ENCODE measurements at regions not wholly inside any gene's neighbourhood (a gene's known extent, or its start where the extent isn't known, plus 50 kb on each side); places are given as distances from the start of the nearest gene placed in this dataset.

DNA sequence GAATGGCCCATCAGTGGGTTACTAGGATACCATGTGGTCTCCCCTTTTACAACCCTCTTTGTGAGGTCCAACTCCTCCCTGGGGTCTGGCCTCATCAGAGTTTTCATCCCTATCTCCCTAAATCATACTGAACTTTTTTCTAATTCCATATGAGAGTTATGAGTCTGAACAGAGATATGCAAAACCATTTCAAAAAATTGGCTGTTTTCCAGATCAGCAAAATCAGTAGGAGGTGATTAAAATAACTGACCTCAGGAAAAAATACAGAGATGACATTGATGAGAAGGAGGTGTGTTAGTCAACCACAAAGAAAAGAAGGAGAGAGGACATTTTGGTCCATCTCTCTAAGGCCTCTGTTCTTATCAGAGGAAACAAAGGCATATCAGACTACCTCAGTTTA is 200.8 kb upstream of the CFAP20DC start:
- Mint-ChIP-seq H3K4me1 (peaks cover 7 to 13% of the 10 kb centered on the region in 2 donors), H3K36me3 (peaks cover 2 to 3% of the 10 kb centered on the region in 2 donors), H3K9me3 (peaks cover 8 to 15% of the 10 kb centered on the region in 2 donors), H3K27me3 (no peaks in the 10 kb centered on the region), H3K27ac (no peak overlapping the region), H3K4me3 (no peak overlapping the region)
- ATAC-seq (replicated peaks): no peak
- DNase-seq: no peak

DNA sequence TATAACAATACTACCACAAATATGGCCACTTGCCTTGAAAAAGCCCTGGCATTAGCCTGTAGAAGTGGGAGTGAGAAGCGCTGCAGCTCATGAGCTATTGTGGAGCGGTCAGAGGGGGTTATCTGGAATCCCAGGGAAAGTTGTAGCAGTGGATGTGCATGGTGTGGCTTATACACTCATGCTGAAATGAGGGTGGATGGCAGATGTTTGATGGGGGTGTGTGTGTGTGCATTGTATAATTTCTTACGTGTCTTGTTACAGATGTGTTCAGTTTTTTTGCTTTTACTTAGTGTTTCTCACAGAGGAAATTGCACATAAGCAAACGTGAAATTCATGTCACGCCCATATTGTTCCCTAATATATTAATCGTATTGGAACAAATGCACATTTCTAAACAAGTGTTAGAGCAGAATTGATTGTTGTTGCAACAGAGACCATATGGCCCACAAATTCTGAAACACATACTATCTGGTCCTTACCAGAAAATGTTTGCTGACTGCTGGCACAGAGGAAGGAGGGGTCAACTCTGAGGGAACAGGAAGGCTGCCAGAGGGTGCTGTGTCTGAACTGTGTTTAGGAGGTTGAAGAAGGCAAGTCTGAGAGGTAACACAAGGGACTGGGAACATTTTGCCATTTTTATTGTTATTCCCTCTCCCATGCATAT is 200.0 kb upstream of the CFAP20DC start:
- H3K9me3 Mint-ChIP-seq: peaks cover 8 to 15% of the 10 kb centered on the region in 2 donors

DNA sequence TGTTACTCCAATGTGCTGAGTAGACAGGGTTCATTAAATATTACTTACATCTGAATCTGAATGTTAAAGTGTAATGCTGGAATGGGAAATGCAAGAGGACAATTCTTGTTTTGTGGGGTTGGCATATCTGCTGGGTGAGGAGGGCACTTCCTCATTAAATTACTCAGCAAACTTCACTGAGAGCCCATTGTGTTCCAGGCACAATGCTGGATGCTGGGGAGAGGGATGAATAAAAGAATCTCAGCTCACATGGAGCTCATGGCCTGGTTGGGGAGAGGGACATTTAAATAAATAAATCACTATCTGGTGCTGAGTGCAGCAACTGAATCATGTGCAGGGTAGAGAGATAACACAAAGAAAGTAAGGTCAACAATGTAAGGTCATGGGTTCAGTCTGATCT is 199.2 kb upstream of the CFAP20DC start:
- Mint-ChIP-seq H3K27me3 (no peaks in the 10 kb centered on the region), H3K9me3 (peaks cover 8 to 15% of the 10 kb centered on the region in 2 donors), H3K27ac (no peak overlapping the region), H3K4me1 (peaks cover 7 to 13% of the 10 kb centered on the region in 2 donors), H3K4me3 (no peak overlapping the region), H3K36me3 (peaks cover 2 to 3% of the 10 kb centered on the region in 2 donors)
- DNase-seq (no peak), ATAC-seq (replicated peaks) (no peak)

More for the DNA sequence above, 200.0 kb upstream of the CFAP20DC start:
- H3K27ac Mint-ChIP-seq: no peak overlapping the region
- H3K27me3 Mint-ChIP-seq: no peaks in the 10 kb centered on the region
- peaks cover 2 to 3% of the 10 kb centered on the region in 2 donors for H3K36me3 Mint-ChIP-seq
- H3K4me3 Mint-ChIP-seq: no peak overlapping the region
- ATAC-seq (replicated peaks) (no peak), DNase-seq (no peak)
- H3K4me1 Mint-ChIP-seq: peaks cover 7 to 13% of the 10 kb centered on the region in 2 donors

DNA sequence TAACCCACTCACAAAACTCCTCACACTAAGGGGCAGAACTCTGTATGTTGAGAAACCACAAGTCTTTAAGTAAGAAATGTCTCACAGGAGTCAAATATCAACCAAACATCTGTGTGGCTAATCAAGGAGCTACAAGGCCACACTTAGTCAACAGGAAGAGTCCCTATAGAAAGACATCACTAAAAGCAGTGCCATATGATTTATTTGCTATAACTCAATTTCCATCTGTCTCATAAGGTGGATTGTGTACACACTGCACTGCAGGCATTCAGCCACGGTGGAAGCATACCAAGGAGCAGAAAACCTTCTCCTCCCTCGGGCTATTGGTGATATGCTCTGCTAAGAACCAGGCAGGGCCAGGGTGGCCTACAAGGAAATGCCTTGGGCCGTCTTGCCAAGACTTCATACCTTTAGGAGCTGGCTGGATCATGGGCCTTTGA is 197.6 kb upstream of the CFAP20DC start:
- H3K9me3 Mint-ChIP-seq: peaks cover 12 to 20% of the 10 kb centered on the region in 2 donors
- ATAC-seq (replicated peaks) (peak; percentile 66 to 70), DNase-seq (no peak)
- H3K27me3 Mint-ChIP-seq: no peaks in the 10 kb centered on the region
- no peak overlapping the region for H3K4me3 Mint-ChIP-seq
- H3K4me1 Mint-ChIP-seq: peaks cover 7 to 13% of the 10 kb centered on the region in 2 donors
- peaks cover 3 to 6% of the 10 kb centered on the region in 2 donors for H3K36me3 Mint-ChIP-seq
- H3K27ac Mint-ChIP-seq: peak overlapping the region; percentile 14

DNA sequence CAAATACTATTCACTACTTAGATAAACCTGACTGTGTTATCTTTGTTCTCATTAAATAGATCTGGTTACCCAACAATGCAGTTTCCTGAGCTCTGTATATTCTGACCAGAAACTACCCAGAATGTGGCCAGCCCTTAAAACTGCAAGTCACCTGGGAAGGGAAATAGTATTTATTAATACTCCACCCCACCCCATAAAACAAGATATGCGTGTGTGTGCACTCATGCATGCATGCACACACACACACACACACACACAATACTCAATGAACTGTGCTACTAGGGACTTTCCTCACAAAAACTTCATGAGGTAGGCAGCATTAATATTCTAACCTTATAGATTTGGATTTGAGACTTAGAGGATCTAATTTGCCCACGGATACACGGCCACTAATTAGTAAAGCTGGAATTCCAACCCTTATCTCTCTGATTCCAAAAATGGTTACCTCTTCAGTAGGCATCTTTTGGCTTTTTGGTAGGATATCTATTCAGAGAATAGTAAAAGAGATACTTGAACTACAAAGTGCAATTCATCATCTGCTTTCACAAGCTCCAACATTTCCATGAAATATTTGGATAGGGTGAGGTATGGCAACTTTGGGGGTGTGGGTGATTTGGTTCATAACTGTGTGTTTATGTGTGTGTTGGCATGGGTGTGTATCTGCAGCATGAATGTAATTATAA is 197.0 kb upstream of the CFAP20DC start:
- ATAC-seq (replicated peaks) (peak; percentile 78 to 79), DNase-seq (no peak)
- peak overlapping the region; percentile 14 for H3K27ac Mint-ChIP-seq
- H3K4me1 Mint-ChIP-seq: peaks cover 7 to 13% of the 10 kb centered on the region in 2 donors
- H3K36me3 Mint-ChIP-seq: peaks cover 3 to 6% of the 10 kb centered on the region in 2 donors
- H3K27me3 Mint-ChIP-seq: no peaks in the 10 kb centered on the region
- H3K9me3 Mint-ChIP-seq: peaks cover 12 to 17% of the 10 kb centered on the region in 2 donors
- H3K4me3 Mint-ChIP-seq: no peak overlapping the region

GRCh38 chr3:59245859-59246501 is 196.2 kb upstream of the CFAP20DC start:
- peaks cover 12 to 17% of the 10 kb centered on the region in 2 donors for H3K9me3 Mint-ChIP-seq
- no peak overlapping the region for H3K27ac Mint-ChIP-seq
- ATAC-seq (replicated peaks) (no peak), DNase-seq (no peak)
- H3K4me3 Mint-ChIP-seq: no peak overlapping the region
- no peaks in the 10 kb centered on the region for H3K27me3 Mint-ChIP-seq
- H3K36me3 Mint-ChIP-seq: peaks cover 3 to 6% of the 10 kb centered on the region in 2 donors
- peaks cover 7 to 13% of the 10 kb centered on the region in 2 donors for H3K4me1 Mint-ChIP-seq

DNA sequence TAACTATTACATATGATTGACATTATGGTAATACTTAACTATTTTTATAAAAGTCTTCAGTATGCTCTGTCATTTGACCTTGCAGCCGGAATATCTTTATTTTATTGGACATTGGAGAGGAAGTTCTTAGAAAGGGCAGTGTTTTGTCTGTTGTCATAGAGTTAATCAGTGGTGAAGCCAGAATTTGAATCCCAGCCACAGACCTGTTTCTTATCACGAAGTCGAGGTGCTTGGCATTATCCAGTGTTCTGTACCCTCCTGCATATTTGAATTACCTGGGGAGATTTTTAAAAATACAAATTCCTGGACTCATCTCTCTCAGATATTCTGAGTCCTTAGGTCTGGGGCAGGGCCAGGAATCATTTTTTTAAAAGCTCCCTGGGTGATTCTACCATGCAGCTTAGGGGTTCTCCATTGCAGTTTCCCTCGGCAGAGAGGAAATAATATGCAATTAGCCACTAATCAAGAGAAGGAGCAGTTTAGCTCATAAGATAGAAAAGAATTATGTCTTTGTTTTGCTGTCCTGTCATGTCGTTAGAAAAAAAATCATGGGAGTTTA is 195.6 kb upstream of the CFAP20DC start:
- Mint-ChIP-seq H3K4me1 (peaks cover 7 to 13% of the 10 kb centered on the region in 2 donors), H3K9me3 (peaks cover 12 to 17% of the 10 kb centered on the region in 2 donors), H3K27ac (no peak overlapping the region), H3K36me3 (peaks cover 3 to 6% of the 10 kb centered on the region in 2 donors), H3K27me3 (no peaks in the 10 kb centered on the region), H3K4me3 (no peak overlapping the region)
- no peak for DNase-seq
- no peak for ATAC-seq (replicated peaks)

GRCh38 chr3:59244343-59244742 is 194.5 kb upstream of the CFAP20DC start:
- Mint-ChIP-seq H3K36me3 (peaks cover 3 to 6% of the 10 kb centered on the region in 2 donors), H3K4me3 (no peak overlapping the region), H3K9me3 (peaks cover 10 to 11% of the 10 kb centered on the region in 2 donors), H3K27ac (no peak overlapping the region), H3K4me1 (peaks cover 7 to 13% of the 10 kb centered on the region in 2 donors), H3K27me3 (no peaks in the 10 kb centered on the region)
- DNase-seq (no peak), ATAC-seq (replicated peaks) (no peak)

DNA sequence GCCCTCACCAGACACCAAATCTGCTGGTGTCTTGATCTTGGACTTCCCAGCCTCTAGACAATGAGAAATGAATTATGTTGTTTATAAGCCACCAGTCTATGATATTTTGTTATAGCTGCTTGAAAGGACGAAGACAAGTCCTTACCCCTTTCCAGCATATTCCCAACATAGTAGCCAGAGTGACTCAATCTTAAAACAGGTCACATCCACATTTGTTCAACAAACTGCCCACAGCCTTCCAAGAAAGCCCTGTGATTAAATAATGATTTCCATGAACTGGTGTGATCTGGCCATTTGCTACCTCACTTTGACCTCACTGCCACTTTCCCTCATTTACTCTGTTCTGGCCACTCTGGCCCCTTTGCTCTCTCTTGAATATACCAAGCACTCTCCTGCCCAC is 193.7 kb upstream of the CFAP20DC start:
- peaks cover 7 to 13% of the 10 kb centered on the region in 2 donors for H3K4me1 Mint-ChIP-seq
- H3K27ac Mint-ChIP-seq: no peak overlapping the region

DNA sequence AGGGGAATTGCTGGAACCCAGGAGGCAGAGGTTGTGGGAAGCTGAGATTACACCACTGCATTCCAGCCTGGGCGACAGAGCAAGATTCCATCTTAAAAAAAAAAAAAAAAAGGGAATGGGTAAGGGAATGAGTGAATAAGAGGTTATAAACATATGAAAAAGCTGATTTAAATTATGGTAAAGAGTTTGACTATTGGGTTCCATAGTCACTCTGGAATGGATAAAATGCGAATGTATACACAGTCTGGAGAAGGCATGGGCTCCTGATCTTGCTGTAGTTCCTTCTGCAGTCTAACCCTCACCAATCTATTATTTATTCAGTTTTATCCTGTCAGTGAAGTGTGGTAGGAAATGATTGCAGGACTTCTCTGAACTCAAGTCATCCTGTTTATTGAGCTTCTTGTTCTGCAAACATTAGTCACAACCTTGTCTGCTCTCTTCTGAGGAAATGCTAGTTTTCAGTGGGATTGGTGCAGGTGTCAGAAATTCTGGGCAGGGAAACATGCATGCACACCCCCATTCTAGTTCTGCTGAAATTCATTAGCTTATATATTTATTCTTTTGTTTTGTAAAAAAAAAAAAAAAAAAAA is 190.9 kb upstream of the CFAP20DC start:
- Mint-ChIP-seq H3K27me3 (no peaks in the 10 kb centered on the region), H3K27ac (no peak overlapping the region), H3K36me3 (peaks cover 0 to 4% of the 10 kb centered on the region in 2 donors), H3K4me3 (no peak overlapping the region), H3K4me1 (no peaks in the 10 kb centered on the region), H3K9me3 (peaks cover 4 to 5% of the 10 kb centered on the region in 2 donors)
- DNase-seq (no peak), ATAC-seq (replicated peaks) (no peak)

More for the DNA sequence above, 193.7 kb upstream of the CFAP20DC start:
- Mint-ChIP-seq H3K36me3 (peaks cover 0 to 4% of the 10 kb centered on the region in 2 donors), H3K27me3 (no peaks in the 10 kb centered on the region), H3K9me3 (peaks cover 4 to 5% of the 10 kb centered on the region in 2 donors), H3K4me3 (no peak overlapping the region)
- DNase-seq (no peak), ATAC-seq (replicated peaks) (no peak)

DNA sequence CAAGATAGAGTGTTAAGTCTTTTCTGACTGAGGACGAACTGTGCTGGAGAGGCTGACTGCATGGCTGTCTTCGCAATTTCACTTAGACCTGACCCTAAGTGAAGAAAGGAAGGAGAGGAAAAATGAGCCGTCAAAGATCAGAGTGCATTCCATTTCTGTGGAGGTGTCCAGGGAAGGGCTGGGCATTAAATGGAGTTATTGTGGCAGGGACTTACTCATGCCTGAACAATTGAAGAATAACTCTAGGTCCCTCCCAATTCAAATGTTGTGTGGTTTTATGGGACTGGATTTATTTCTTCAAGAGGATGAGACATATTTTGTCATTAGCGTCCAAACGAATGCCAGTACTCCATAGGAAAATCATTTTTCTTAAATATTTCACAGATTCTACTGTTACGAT is 187.3 kb upstream of the CFAP20DC start:
- no peaks in the 10 kb centered on the region for H3K36me3 Mint-ChIP-seq
- ATAC-seq (replicated peaks): no peak
- H3K4me1 Mint-ChIP-seq: no peaks in the 10 kb centered on the region
- peaks cover 0 to 4% of the 10 kb centered on the region in 2 donors for H3K9me3 Mint-ChIP-seq
- no peak for DNase-seq
- peaks cover 0 to 5% of the 10 kb centered on the region in 2 donors for H3K27me3 Mint-ChIP-seq
- H3K4me3 Mint-ChIP-seq: no peak overlapping the region
- no peak overlapping the region for H3K27ac Mint-ChIP-seq

DNA sequence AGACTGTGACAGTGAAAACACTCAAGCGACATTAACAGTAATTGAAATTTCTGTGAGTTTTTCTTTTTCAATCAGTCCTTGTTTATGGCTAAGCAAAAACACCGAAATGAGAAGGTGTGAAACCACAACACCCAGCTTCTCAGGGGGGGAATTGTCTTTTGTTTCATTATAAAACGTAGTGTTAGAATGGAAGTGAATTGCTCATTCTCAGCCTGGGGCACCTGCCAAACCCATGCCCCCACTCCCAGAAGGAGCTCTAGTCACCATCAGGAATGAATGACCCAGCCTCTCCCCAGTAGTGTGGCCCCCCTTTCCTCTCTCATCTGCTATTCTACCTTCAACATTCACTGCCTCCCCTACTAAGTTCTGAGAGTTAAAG is 185.8 kb upstream of the CFAP20DC start:
- no peak overlapping the region for H3K27ac Mint-ChIP-seq
- no peak overlapping the region for H3K4me3 Mint-ChIP-seq
- no peaks in the 10 kb centered on the region for H3K4me1 Mint-ChIP-seq
- ATAC-seq (replicated peaks) (no peak), DNase-seq (no peak)
- H3K36me3 Mint-ChIP-seq: peaks cover 6% of the 10 kb centered on the region in 2 donors
- H3K27me3 Mint-ChIP-seq: peaks cover 0 to 5% of the 10 kb centered on the region in 2 donors
- peaks cover 10 to 13% of the 10 kb centered on the region in 2 donors for H3K9me3 Mint-ChIP-seq

DNA sequence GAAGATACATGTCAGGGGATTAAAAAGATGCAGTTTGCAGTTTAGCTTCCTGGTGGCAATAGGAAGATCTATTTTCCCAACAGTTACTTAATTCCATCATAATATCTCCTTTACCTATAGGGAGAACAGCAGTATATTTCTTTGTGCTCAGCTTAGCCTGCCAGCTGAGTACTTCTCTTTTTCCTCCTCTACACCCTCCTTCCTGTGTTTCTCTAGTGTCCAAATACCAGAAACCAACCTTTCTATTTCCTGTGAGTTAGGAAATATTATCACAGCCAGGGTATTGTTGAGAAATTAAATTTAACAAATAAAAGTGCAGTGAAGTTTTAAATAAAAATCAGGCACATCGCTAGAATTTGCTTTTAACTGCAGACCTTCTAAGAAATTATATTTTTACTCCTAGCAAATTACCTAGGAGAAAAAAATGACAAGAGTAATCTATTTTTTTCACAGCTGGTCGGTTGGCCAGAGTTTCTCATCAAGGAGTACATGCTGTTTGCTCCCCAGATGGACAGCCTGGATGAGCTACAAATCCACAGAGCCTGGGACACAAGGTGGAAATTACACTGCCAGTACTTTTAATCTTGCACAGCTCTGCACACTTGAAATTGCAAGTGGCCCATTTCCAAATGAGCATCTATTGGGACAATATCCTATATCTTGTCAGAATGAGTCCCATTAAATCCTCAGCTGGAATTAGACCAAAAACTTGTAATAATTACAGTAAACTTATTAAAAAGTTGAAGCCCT is 185.2 kb upstream of the CFAP20DC start:
- Mint-ChIP-seq H3K4me3 (no peak overlapping the region), H3K4me1 (no peaks in the 10 kb centered on the region), H3K36me3 (peaks cover 6% of the 10 kb centered on the region in 2 donors), H3K27me3 (peaks cover 0 to 5% of the 10 kb centered on the region in 2 donors), H3K9me3 (peaks cover 10 to 13% of the 10 kb centered on the region in 2 donors), H3K27ac (no peak overlapping the region)
- DNase-seq (no peak), ATAC-seq (replicated peaks) (no peak)

All from stimulated activated naive B cell treated with anti-CD40 and anti-IgM and Interleukin-4, amounts not matched to agents 10 μg/mL and 1 μg/mL and 100 μg/mL, for 72 hours (primary cell).